GM23338 (cell line): ENCODE measurements at regions not wholly inside any gene's neighbourhood (a gene's known extent, or its start where the extent isn't known, plus 50 kb on each side); places are given as distances from the start of the nearest gene placed in this dataset.

Source experiments
- ATAC-seq: fragments of 200-7000 bp; cut with Tn5 transposase; 3 replicates; pipeline ENCODE4 v1.9.1; 2020
- DNase-seq: peaks from one replicate; pipeline ENCODE4 v3.0.0-alpha.2; 2015; ENCODE audit warnings: low spot score
- H2AFZ ChIP-seq: fragments of 200-600 bp; sonication (generic); 2 replicates; pipeline ENCODE4 v1.8.0; 2016; ENCODE audit warnings: antibody characterized with exemption, mild to moderate bottlenecking, moderate library complexity
- H3F3A ChIP-seq: fragments of 200-600 bp; sonication (generic); replicated peaks from 2 replicates; pipeline ENCODE4 v1.8.0; 2017; ENCODE audit warnings: antibody characterized with exemption, mixed run types, low read depth
- H3K27ac ChIP-seq: fragments of 200-600 bp; sonication (generic); 2 replicates; pipeline ENCODE4 v1.6.1; 2016; ENCODE audit warnings: low read depth
- H3K27me3 ChIP-seq: fragments of 200-600 bp; sonication (generic); 2 replicates; pipeline ENCODE4 v1.8.0; 2016; ENCODE audit warnings: mild to moderate bottlenecking, mixed run types, moderate library complexity; ENCODE audit not compliant: insufficient read depth
- H3K36me3 ChIP-seq: fragments of 200-600 bp; sonication (generic); 2 replicates; pipeline ENCODE4 v1.8.0; 2016; ENCODE audit warnings: mild to moderate bottlenecking; ENCODE audit not compliant: insufficient read depth
- H3K4me1 ChIP-seq: fragments of 200-600 bp; sonication (generic); 2 replicates; pipeline ENCODE4 v1.8.0; 2016; ENCODE audit warnings: mild to moderate bottlenecking, moderate library complexity; ENCODE audit not compliant: insufficient read depth
- H3K4me2 ChIP-seq: fragments of 200-600 bp; sonication (generic); 2 replicates; pipeline ENCODE4 v1.7.1; 2017; ENCODE audit warnings: mixed run types
- H3K4me3 ChIP-seq: fragments of 200-600 bp; sonication (generic); 2 replicates; pipeline ENCODE4 v1.6.1; 2016; ENCODE audit warnings: mixed run types
- H3K79me2 ChIP-seq: fragments of 200-600 bp; sonication (generic); replicated peaks from 2 replicates; pipeline ENCODE4 v1.8.0; 2017; ENCODE audit warnings: mild to moderate bottlenecking; ENCODE audit not compliant: insufficient read depth
- H3K9me2 ChIP-seq: fragments of 200-600 bp; sonication (generic); 2 replicates; pipeline ENCODE4 v1.8.0; 2017; ENCODE audit not compliant: insufficient read depth
- H4K20me1 ChIP-seq: fragments of 200-600 bp; sonication (generic); replicated peaks from 2 replicates; pipeline ENCODE4 v1.8.0; 2017; ENCODE audit warnings: mild to moderate bottlenecking; ENCODE audit not compliant: insufficient read depth
- H3K27ac Mint-ChIP-seq: 2 replicates; pipeline ENCODE4 v1.8.0; 2020; ENCODE audit warnings: inconsistent platforms, mild to moderate bottlenecking, moderate library complexity, mixed read lengths
- H3K27me3 Mint-ChIP-seq: 3 replicates; pipeline ENCODE4 v1.8.0; 2022; ENCODE audit warnings: low read depth, mild to moderate bottlenecking, moderate library complexity, mixed read lengths, inconsistent platforms; ENCODE audit not compliant: insufficient read depth, poor library complexity
- H3K36me3 Mint-ChIP-seq: 3 replicates; pipeline ENCODE4 v1.8.0; 2021; ENCODE audit warnings: low read depth, mild to moderate bottlenecking, inconsistent platforms, moderate library complexity, mixed read lengths
- H3K4me1 Mint-ChIP-seq: 3 replicates; pipeline ENCODE4 v1.8.0; 2020; ENCODE audit warnings: mild to moderate bottlenecking, inconsistent platforms, mixed read lengths
- H3K4me3 Mint-ChIP-seq: 3 replicates; pipeline ENCODE4 v1.8.0; 2021; ENCODE audit warnings: moderate library complexity, mild to moderate bottlenecking, inconsistent platforms, mixed read lengths
- H3K9me3 Mint-ChIP-seq: 3 replicates; pipeline ENCODE4 v1.8.0; 2020; ENCODE audit warnings: moderate library complexity, mild to moderate bottlenecking, inconsistent platforms, mixed read lengths
- CREB1 ChIP-seq: fragments of 250-450 bp; sonication (Bioruptor Pico); IDR thresholded peaks from 2 replicates; pipeline ENCODE4 v1.5.0; 2020; ENCODE audit warnings: low read depth, mild to moderate bottlenecking, moderate library complexity
- ETS1 ChIP-seq: IDR thresholded peaks from 2 replicates; pipeline ENCODE4 v1.6.1; 2016; ENCODE audit warnings: antibody characterized with exemption
- EZH2 ChIP-seq: fragments of 200-600 bp; sonication (generic); IDR thresholded peaks from one replicate; pipeline ENCODE4 v1.8.0; 2017; ENCODE audit warnings: antibody characterized with exemption, mild to moderate bottlenecking, low read depth; ENCODE audit not compliant: unreplicated experiment
- EZH2phosphoT487 ChIP-seq: fragments of 200-600 bp; sonication (generic); IDR thresholded peaks from one replicate; pipeline ENCODE4 v1.8.1; 2018; ENCODE audit warnings: antibody characterized with exemption; ENCODE audit not compliant: unreplicated experiment
- JUNB ChIP-seq: IDR thresholded peaks from one replicate; pipeline ENCODE4 v1.6.1; 2016; ENCODE audit warnings: antibody characterized with exemption; ENCODE audit not compliant: unreplicated experiment
- NANOG ChIP-seq: IDR thresholded peaks from 2 replicates; pipeline ENCODE4 v1.6.1; 2016; ENCODE audit warnings: antibody characterized with exemption, borderline replicate concordance
- POLR2AphosphoS5 ChIP-seq: IDR thresholded peaks from 2 replicates; pipeline ENCODE4 v1.6.1; 2016; ENCODE audit warnings: antibody characterized with exemption, low read depth
- REST ChIP-seq: IDR thresholded peaks from one replicate; pipeline ENCODE4 v1.6.1; 2018; ENCODE audit warnings: antibody characterized with exemption; ENCODE audit not compliant: unreplicated experiment
- STAT1 ChIP-seq: IDR thresholded peaks from one replicate; pipeline ENCODE4 v1.6.1; 2016; ENCODE audit warnings: antibody characterized with exemption; ENCODE audit not compliant: unreplicated experiment
- ZNF114 ChIP-seq: fragments of 250-450 bp; sonication (Bioruptor Pico); IDR thresholded peaks from 2 replicates; pipeline ENCODE4 v1.5.0; 2020; ENCODE audit warnings: mild to moderate bottlenecking, moderate library complexity
- ZNF331 ChIP-seq: fragments of 250-450 bp; sonication (Bioruptor Pico); IDR thresholded peaks from 2 replicates; pipeline ENCODE4 v1.5.0; 2020; ENCODE audit warnings: low read depth, mild to moderate bottlenecking, moderate library complexity
- ZNF462 ChIP-seq: fragments of 250-450 bp; sonication (Bioruptor Pico); IDR thresholded peaks from 2 replicates; pipeline ENCODE4 v1.5.0; 2020; ENCODE audit warnings: mild to moderate bottlenecking, moderate library complexity
- TF ChIP-seq, protein P1 (sequence below), 2 experiments: fragments of 200-600 bp in 1 of 2; sonication (generic) in 1 of 2; conservative IDR thresholded peaks; 2 replicates each; pipeline versions ENCODE4 v1.5.1 to v1.6.1; 2016 to 2017; ENCODE audit warnings: antibody characterized with exemption in 2 of 2, low read depth in 2 of 2, mild to moderate bottlenecking in 2 of 2, moderate library complexity in 1 of 2

- no peak for ATAC-seq
- no peaks in the 10 kb centered on the region; the same call in 1 of the 2 replicates for H3K4me1 ChIP-seq
- H3K4me2 ChIP-seq = no peak overlapping the region
- no peak overlapping the region for H3K27ac ChIP-seq
- Mint-ChIP-seq H3K9me3 (no peaks in the 10 kb centered on the region), H3K36me3 (no peaks in the 10 kb centered on the region), H3K27ac (no peak overlapping the region), H3K4me1 (peaks cover 15% of the 10 kb centered on the region), H3K4me3 (no peak overlapping the region), H3K27me3 (no peaks in the 10 kb centered on the region)
- H3K4me3 ChIP-seq = no peak overlapping the region
- no peaks in the 10 kb centered on the region for H3F3A ChIP-seq
- no peak for DNase-seq
- no peaks in the 10 kb centered on the region for H3K79me2 ChIP-seq
- no peaks in the 10 kb centered on the region for H4K20me1 ChIP-seq
- no peaks in the 10 kb centered on the region for H3K27me3 ChIP-seq
- no peaks in the 10 kb centered on the region for H3K36me3 ChIP-seq
- no peak overlapping the region for H2AFZ ChIP-seq
- peaks cover 13% of the 10 kb centered on the region; the same call in 1 of the 2 replicates for H3K9me2 ChIP-seq
- TF ChIP-seq JUNB (no peak), POLR2AphosphoS5 (no peak), STAT1 (no peak), ZNF331 (CRISPR knock-in tag) (no peak), ZNF114 (CRISPR knock-in tag) (no peak), REST (no peak), ZNF462 (CRISPR knock-in tag) (no peak), EZH2 (no peak), EZH2phosphoT487 (no peak), NANOG (no peak), CREB1 (CRISPR knock-in tag) (no peak), ETS1 (no peak)
- TF ChIP-seq, protein P1, sequence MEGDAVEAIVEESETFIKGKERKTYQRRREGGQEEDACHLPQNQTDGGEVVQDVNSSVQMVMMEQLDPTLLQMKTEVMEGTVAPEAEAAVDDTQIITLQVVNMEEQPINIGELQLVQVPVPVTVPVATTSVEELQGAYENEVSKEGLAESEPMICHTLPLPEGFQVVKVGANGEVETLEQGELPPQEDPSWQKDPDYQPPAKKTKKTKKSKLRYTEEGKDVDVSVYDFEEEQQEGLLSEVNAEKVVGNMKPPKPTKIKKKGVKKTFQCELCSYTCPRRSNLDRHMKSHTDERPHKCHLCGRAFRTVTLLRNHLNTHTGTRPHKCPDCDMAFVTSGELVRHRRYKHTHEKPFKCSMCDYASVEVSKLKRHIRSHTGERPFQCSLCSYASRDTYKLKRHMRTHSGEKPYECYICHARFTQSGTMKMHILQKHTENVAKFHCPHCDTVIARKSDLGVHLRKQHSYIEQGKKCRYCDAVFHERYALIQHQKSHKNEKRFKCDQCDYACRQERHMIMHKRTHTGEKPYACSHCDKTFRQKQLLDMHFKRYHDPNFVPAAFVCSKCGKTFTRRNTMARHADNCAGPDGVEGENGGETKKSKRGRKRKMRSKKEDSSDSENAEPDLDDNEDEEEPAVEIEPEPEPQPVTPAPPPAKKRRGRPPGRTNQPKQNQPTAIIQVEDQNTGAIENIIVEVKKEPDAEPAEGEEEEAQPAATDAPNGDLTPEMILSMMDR (conservative IDR thresholded peaks at IDR 0.05; ENCODE audit: low read depth in 2 of 2) = no peak
Observed at GRCh38 chr2:118179445-118179844, 91.2 kb downstream of the INSIG2 start.
